Liver (tissue), 8 donors: ENCODE measurements at regions not wholly inside any gene's neighbourhood (a gene's known extent, or its start where the extent isn't known, plus 50 kb on each side); places are given as distances from the start of the nearest gene placed in this dataset.

Experiments used
- DNase-seq: peaks from one replicate; pipeline ENCODE4 v3.0.0-alpha.2; 2017; ENCODE audit warnings: low spot score
- H3K27ac ChIP-seq, 2 donors: one replicate each; pipeline ENCODE4 v1.7.0; 2013; ENCODE audit warnings: inconsistent platforms in 2 of 2, low read length in 2 of 2, control low read depth in 1 of 2, low read depth in 1 of 2, mild to moderate bottlenecking in 1 of 2
- H3K27me3 ChIP-seq, 4 donors: one replicate each; pipeline versions ENCODE4 v1.6.1 to v1.7.0; 2013; ENCODE audit warnings: low read length in 3 of 4, inconsistent platforms in 1 of 4, mild to moderate bottlenecking in 1 of 4, moderate library complexity in 1 of 4; ENCODE audit not compliant: control insufficient read depth in 4 of 4, insufficient read depth in 4 of 4
- H3K36me3 ChIP-seq, 4 donors: one replicate each; pipeline versions ENCODE4 v1.6.1 to v1.7.0; 2013; ENCODE audit warnings: low read length in 3 of 4, mild to moderate bottlenecking in 3 of 4, low read depth in 1 of 4, moderate library complexity in 1 of 4; ENCODE audit not compliant: control insufficient read depth in 4 of 4, insufficient read depth in 3 of 4
- H3K4me1 ChIP-seq, 4 donors: one replicate each; pipeline versions ENCODE4 v1.6.1 to v1.7.0; 2013; ENCODE audit warnings: low read length in 3 of 4, mild to moderate bottlenecking in 3 of 4, moderate library complexity in 1 of 4; ENCODE audit not compliant: control insufficient read depth in 4 of 4, insufficient read depth in 4 of 4
- H3K4me3 ChIP-seq, 3 donors: one replicate each; pipeline versions ENCODE4 v1.6.1 to v1.7.0; 2013; ENCODE audit warnings: low read length in 3 of 3, control low read depth in 1 of 3, low read depth in 1 of 3, mild to moderate bottlenecking in 1 of 3
- H3K9ac ChIP-seq, 2 donors: one replicate each; pipeline ENCODE4 v1.7.0; 2013; ENCODE audit warnings: low read length in 2 of 2, mild to moderate bottlenecking in 2 of 2, moderate library complexity in 2 of 2, control low read depth in 1 of 2, low read depth in 1 of 2
- H3K9me3 ChIP-seq, 4 donors: one replicate each; pipeline versions ENCODE4 v1.6.1 to v1.7.0; 2013; ENCODE audit warnings: low read length in 3 of 4; ENCODE audit not compliant: control insufficient read depth in 4 of 4
- CTCF ChIP-seq: fragments of 150-350 bp; IDR thresholded peaks from 2 replicates; pipeline ENCODE4 v1.5.1; 2017; ENCODE audit warnings: improper control_type of control experiment, low read depth, low read length; ENCODE audit not compliant: missing input control
- EGR1 ChIP-seq, 2 donors: IDR thresholded peaks; 2 replicates each; pipeline ENCODE4 v1.6.1; 2016 to 2018; ENCODE audit warnings: antibody characterized with exemption in 2 of 2, low read depth in 2 of 2
- FOXA1 ChIP-seq: IDR thresholded peaks from 2 replicates; pipeline ENCODE4 v1.6.1; 2016; ENCODE audit warnings: antibody characterized with exemption
- FOXA2 ChIP-seq: IDR thresholded peaks from 2 replicates; pipeline ENCODE4 v1.6.1; 2016; ENCODE audit warnings: antibody characterized with exemption
- GABPA ChIP-seq, 2 donors: IDR thresholded peaks in 1 of 2; conservative IDR thresholded peaks in 1 of 2; 2 replicates each; pipeline ENCODE4 v1.6.1; 2016; ENCODE audit warnings: antibody characterized with exemption in 2 of 2, mild to moderate bottlenecking in 1 of 2, moderate library complexity in 1 of 2
- HNF4A ChIP-seq, 2 donors: conservative IDR thresholded peaks; 2 replicates each; pipeline ENCODE4 v1.6.1; 2016; ENCODE audit warnings: antibody characterized with exemption in 2 of 2, mild to moderate bottlenecking in 2 of 2
- HNF4G ChIP-seq: IDR thresholded peaks from 2 replicates; pipeline ENCODE4 v1.6.1; 2016; ENCODE audit warnings: antibody characterized with exemption
- JUND ChIP-seq, 2 donors: IDR thresholded peaks; 2 replicates each; pipeline ENCODE4 v1.6.1; 2016; ENCODE audit warnings: antibody characterized with exemption in 2 of 2
- NR2F2 ChIP-seq: IDR thresholded peaks from 2 replicates; pipeline ENCODE4 v1.6.1; 2016; ENCODE audit warnings: antibody characterized with exemption
- RAD21 ChIP-seq, 2 donors: IDR thresholded peaks; 2 replicates each; pipeline ENCODE4 v1.6.1; 2016; ENCODE audit warnings: antibody characterized with exemption in 2 of 2, mild to moderate bottlenecking in 2 of 2
- REST ChIP-seq: IDR thresholded peaks from 2 replicates; pipeline ENCODE4 v1.6.1; 2016; ENCODE audit warnings: antibody characterized with exemption, mild to moderate bottlenecking
- RXRA ChIP-seq, 2 donors: IDR thresholded peaks; 2 replicates each; pipeline ENCODE4 v1.6.1; 2017 to 2018; ENCODE audit warnings: antibody characterized with exemption in 2 of 2, mild to moderate bottlenecking in 1 of 2
- SP1 ChIP-seq: IDR thresholded peaks from 2 replicates; pipeline ENCODE4 v1.6.1; 2018; ENCODE audit warnings: antibody characterized with exemption, mild to moderate bottlenecking
- TAF1 ChIP-seq: conservative IDR thresholded peaks from 2 replicates; pipeline ENCODE4 v1.6.1; 2016; ENCODE audit warnings: antibody characterized with exemption, mild to moderate bottlenecking
- YY1 ChIP-seq: IDR thresholded peaks from 2 replicates; pipeline ENCODE4 v1.6.1; 2016; ENCODE audit warnings: antibody characterized with exemption, mild to moderate bottlenecking
- WGBS: extraction: QIAGEN DNeasy Blood & Tissue Kit; methylation state at CpG from one replicate; pipeline ENCODE4 v1.1.7; 2013; 5-methylcytosine and 5-hydroxymethylcytosine counted together
- TF ChIP-seq, protein P1 (sequence below): IDR thresholded peaks from 2 replicates; pipeline ENCODE4 v1.6.1; 2016; ENCODE audit warnings: antibody characterized with exemption
- TF ChIP-seq, protein P2 (sequence below): IDR thresholded peaks from 2 replicates; pipeline ENCODE4 v1.6.1; 2016; ENCODE audit warnings: antibody characterized with exemption
- donor health status: healthy.
- donor health status: healthy.
- donor health status: healthy.
- donor health status: healthy.
- donor health status: healthy.

DNA sequence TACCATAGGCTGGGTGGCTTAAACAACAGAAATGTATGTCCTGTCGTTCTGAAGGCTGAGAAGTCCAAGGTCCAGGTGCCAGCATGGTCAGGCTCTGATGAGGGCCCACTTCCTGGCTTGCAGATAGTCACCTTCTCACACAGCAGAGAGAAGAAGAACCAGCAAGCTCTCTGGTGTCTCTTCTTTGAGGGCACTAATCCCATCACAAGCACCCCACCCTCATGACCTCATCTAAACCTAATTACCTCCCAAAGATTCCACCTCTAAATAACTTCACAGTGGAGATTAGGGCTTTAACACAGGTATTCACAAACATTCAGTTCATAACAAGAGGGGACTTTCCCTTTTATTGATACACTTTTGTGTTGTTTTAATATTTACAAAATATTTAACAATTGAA lies 61.1 kb downstream of the RIN2 start:
- Histone ChIP-seq H3K4me3 (no peak overlapping the region), H3K36me3 (no peaks in the 10 kb centered on the region), H3K27ac (no peak overlapping the region), H3K9me3 (no peaks in the 10 kb centered on the region), H3K27me3 (no peaks in the 10 kb centered on the region), H3K4me1 (peaks cover 0 to under 1% (median 0%) of the 10 kb centered on the region in 4 donors), H3K9ac (no peak overlapping the region)
- no peak for DNase-seq
- 74% methylated on average over 1 of the region's 1 CpG for WGBS
- no peak for TF ChIP-seq RAD21 (IDR thresholded peaks at IDR 0.05)
- no peak for TF ChIP-seq TAF1
- TF ChIP-seq, protein P1, sequence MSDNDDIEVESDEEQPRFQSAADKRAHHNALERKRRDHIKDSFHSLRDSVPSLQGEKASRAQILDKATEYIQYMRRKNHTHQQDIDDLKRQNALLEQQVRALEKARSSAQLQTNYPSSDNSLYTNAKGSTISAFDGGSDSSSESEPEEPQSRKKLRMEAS: no peak
- TF ChIP-seq, protein P2, sequence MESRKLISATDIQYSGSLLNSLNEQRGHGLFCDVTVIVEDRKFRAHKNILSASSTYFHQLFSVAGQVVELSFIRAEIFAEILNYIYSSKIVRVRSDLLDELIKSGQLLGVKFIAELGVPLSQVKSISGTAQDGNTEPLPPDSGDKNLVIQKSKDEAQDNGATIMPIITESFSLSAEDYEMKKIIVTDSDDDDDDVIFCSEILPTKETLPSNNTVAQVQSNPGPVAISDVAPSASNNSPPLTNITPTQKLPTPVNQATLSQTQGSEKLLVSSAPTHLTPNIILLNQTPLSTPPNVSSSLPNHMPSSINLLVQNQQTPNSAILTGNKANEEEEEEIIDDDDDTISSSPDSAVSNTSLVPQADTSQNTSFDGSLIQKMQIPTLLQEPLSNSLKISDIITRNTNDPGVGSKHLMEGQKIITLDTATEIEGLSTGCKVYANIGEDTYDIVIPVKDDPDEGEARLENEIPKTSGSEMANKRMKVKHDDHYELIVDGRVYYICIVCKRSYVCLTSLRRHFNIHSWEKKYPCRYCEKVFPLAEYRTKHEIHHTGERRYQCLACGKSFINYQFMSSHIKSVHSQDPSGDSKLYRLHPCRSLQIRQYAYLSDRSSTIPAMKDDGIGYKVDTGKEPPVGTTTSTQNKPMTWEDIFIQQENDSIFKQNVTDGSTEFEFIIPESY: no peak
- no peak for TF ChIP-seq EGR1 (IDR thresholded peaks at IDR 0.05; ENCODE audit: low read depth in 2 of 2)
- TF ChIP-seq YY1: no peak
- no peak for TF ChIP-seq RXRA (IDR thresholded peaks at IDR 0.05)
- TF ChIP-seq FOXA1: no peak
- TF ChIP-seq NR2F2: no peak
- TF ChIP-seq REST: no peak
- no peak for TF ChIP-seq HNF4A (conservative IDR thresholded peaks at IDR 0.05)
- no peak for TF ChIP-seq SP1
- TF ChIP-seq FOXA2: no peak
- TF ChIP-seq HNF4G: no peak
- no peak for TF ChIP-seq JUND (IDR thresholded peaks at IDR 0.05)
- no peak for TF ChIP-seq GABPA (IDR thresholded peaks at IDR 0.05 in 1 of 2, conservative IDR thresholded peaks at IDR 0.05 in 1 of 2)

GRCh38 chr20:19820555-19821211 lies 62.6 kb downstream of the RIN2 start:
- 94% methylated on average over 4 of the region's 4 CpGs for WGBS
- H3K9me3 ChIP-seq: no peaks in the 10 kb centered on the region
- no peak overlapping the region for H3K27ac ChIP-seq
- H3K36me3 ChIP-seq: no peaks in the 10 kb centered on the region
- no peaks in the 10 kb centered on the region for H3K27me3 ChIP-seq
- no peak overlapping the region for H3K9ac ChIP-seq
- no peaks in the 10 kb centered on the region for H3K4me1 ChIP-seq
- no peak for DNase-seq
- no peak overlapping the region for H3K4me3 ChIP-seq
- TF ChIP-seq, protein P2: no peak
- TF ChIP-seq FOXA1: no peak
- TF ChIP-seq RAD21 (IDR thresholded peaks at IDR 0.05): no peak
- no peak for TF ChIP-seq CTCF
- TF ChIP-seq, protein P1: no peak
- TF ChIP-seq YY1: no peak
- TF ChIP-seq RXRA (IDR thresholded peaks at IDR 0.05): no peak
- no peak for TF ChIP-seq NR2F2
- no peak for TF ChIP-seq HNF4G
- TF ChIP-seq REST: no peak
- TF ChIP-seq GABPA (IDR thresholded peaks at IDR 0.05 in 1 of 2, conservative IDR thresholded peaks at IDR 0.05 in 1 of 2): no peak
